MM.1S (cell line): ENCODE measurements at regions not wholly inside any gene's neighbourhood (a gene's known extent, or its start where the extent isn't known, plus 50 kb on each side); places are given as distances from the start of the nearest gene placed in this dataset.

Experiments
- DNase-seq: peaks from one replicate; pipeline ENCODE4 v3.0.0-alpha.2; 2015
- H2AFZ ChIP-seq: fragments of 300-600 bp; sonication (generic); 2 replicates; pipeline ENCODE4 v1.6.0; 2016; ENCODE audit warnings: antibody characterized with exemption, low read length
- H3F3A ChIP-seq: fragments of 300-600 bp; sonication (generic); 2 replicates; pipeline ENCODE4 v1.6.1; 2016; ENCODE audit warnings: mild to moderate bottlenecking, antibody characterized with exemption, low read length, moderate library complexity, mixed read lengths; ENCODE audit not compliant: insufficient read depth
- H3K27ac ChIP-seq: fragments of 300-600 bp; sonication (generic); 2 replicates; pipeline ENCODE4 v1.5.1; 2016; ENCODE audit warnings: mild to moderate bottlenecking, low read length
- H3K27me3 ChIP-seq: fragments of 300-600 bp; sonication (generic); replicated peaks from 2 replicates; pipeline ENCODE4 v1.6.0; 2016; ENCODE audit warnings: low read length; ENCODE audit not compliant: insufficient read depth
- H3K36me3 ChIP-seq: fragments of 300-600 bp; sonication (generic); replicated peaks from 2 replicates; pipeline ENCODE4 v1.6.1; 2016; ENCODE audit warnings: mild to moderate bottlenecking, low read length, mixed read lengths; ENCODE audit not compliant: insufficient read depth
- H3K4me1 ChIP-seq: fragments of 300-600 bp; sonication (generic); 2 replicates; pipeline ENCODE4 v1.6.1; 2016; ENCODE audit warnings: low read length, mixed read lengths
- H3K4me2 ChIP-seq: fragments of 300-600 bp; sonication (generic); 2 replicates; pipeline ENCODE4 v1.6.0; 2016; ENCODE audit warnings: low read depth, low read length
- H3K4me3 ChIP-seq: fragments of 300-600 bp; sonication (generic); 2 replicates; pipeline ENCODE4 v1.5.1; 2016; ENCODE audit warnings: low read length, mixed read lengths
- H3K79me2 ChIP-seq: fragments of 300-600 bp; sonication (generic); 2 replicates; pipeline ENCODE4 v1.6.1; 2016; ENCODE audit warnings: mixed run types, low read length, mixed read lengths
- H3K9ac ChIP-seq: fragments of 300-600 bp; sonication (generic); 2 replicates; pipeline ENCODE4 v1.6.1; 2016; ENCODE audit warnings: low read length, mixed read lengths
- H3K9me2 ChIP-seq: fragments of 300-600 bp; sonication (generic); replicated peaks from 2 replicates; pipeline ENCODE4 v1.6.1; 2016; ENCODE audit warnings: mild to moderate bottlenecking, low read length, mixed read lengths; ENCODE audit not compliant: insufficient read depth
- H3K9me3 ChIP-seq: fragments of 300-600 bp; sonication (generic); replicated peaks from 2 replicates; pipeline ENCODE4 v1.6.1; 2016; ENCODE audit warnings: mild to moderate bottlenecking, low read length, mixed read lengths; ENCODE audit not compliant: insufficient read depth
- H4K20me1 ChIP-seq: fragments of 300-600 bp; sonication (generic); 2 replicates; pipeline ENCODE4 v1.6.1; 2016; ENCODE audit warnings: mild to moderate bottlenecking, low read length, moderate library complexity, mixed read lengths; ENCODE audit not compliant: insufficient read depth
- EZH2 ChIP-seq: fragments of 300-600 bp; sonication (generic); optimal IDR thresholded peaks from 2 replicates; pipeline ENCODE3; 2017; ENCODE audit warnings: low read depth, mild to moderate bottlenecking, antibody characterized with exemption, low read length, mixed read lengths
- EZH2phosphoT487 ChIP-seq: fragments of 300-600 bp; sonication (generic); IDR thresholded peaks from 2 replicates; pipeline ENCODE4 v1.6.1; 2018; ENCODE audit warnings: antibody characterized with exemption, low read length
- TF ChIP-seq, protein P1 (sequence below): fragments of 300-600 bp; sonication (generic); IDR thresholded peaks from 2 replicates; pipeline ENCODE4 v1.5.1; 2016; ENCODE audit warnings: antibody characterized with exemption, low read length, mixed read lengths

- Histone ChIP-seq H3K4me3 (no peak overlapping the region), H3K4me2 (no peak overlapping the region), H3K36me3 (no peaks in the 10 kb centered on the region), H2AFZ (no peak overlapping the region), H3K9me3 (no peaks in the 10 kb centered on the region), H3F3A (no peaks in the 10 kb centered on the region), H4K20me1 (no peaks in the 10 kb centered on the region), H3K27ac (no peak overlapping the region), H3K4me1 (no peaks in the 10 kb centered on the region), H3K9ac (no peak overlapping the region), H3K79me2 (no peaks in the 10 kb centered on the region), H3K27me3 (no peaks in the 10 kb centered on the region), H3K9me2 (no peaks in the 10 kb centered on the region)
- no peak for TF ChIP-seq EZH2
- no peak for TF ChIP-seq EZH2phosphoT487
- TF ChIP-seq, protein P1, sequence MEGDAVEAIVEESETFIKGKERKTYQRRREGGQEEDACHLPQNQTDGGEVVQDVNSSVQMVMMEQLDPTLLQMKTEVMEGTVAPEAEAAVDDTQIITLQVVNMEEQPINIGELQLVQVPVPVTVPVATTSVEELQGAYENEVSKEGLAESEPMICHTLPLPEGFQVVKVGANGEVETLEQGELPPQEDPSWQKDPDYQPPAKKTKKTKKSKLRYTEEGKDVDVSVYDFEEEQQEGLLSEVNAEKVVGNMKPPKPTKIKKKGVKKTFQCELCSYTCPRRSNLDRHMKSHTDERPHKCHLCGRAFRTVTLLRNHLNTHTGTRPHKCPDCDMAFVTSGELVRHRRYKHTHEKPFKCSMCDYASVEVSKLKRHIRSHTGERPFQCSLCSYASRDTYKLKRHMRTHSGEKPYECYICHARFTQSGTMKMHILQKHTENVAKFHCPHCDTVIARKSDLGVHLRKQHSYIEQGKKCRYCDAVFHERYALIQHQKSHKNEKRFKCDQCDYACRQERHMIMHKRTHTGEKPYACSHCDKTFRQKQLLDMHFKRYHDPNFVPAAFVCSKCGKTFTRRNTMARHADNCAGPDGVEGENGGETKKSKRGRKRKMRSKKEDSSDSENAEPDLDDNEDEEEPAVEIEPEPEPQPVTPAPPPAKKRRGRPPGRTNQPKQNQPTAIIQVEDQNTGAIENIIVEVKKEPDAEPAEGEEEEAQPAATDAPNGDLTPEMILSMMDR: no peak
- no peak for DNase-seq
These were observed 272.0 kb upstream of the KYNU start for GRCh38 chr2:142605421-142605820.

GRCh38 chr2:142603759-142604158 is 273.7 kb upstream of the KYNU start:
- no peak for DNase-seq
- no peaks in the 10 kb centered on the region for H3K27me3 ChIP-seq
- H3K9me2 ChIP-seq: no peaks in the 10 kb centered on the region
- H3K79me2 ChIP-seq: no peaks in the 10 kb centered on the region
- TF ChIP-seq EZH2 (no peak), EZH2phosphoT487 (no peak)
- TF ChIP-seq, protein P1: peak; percentile 29
- H3K9me3 ChIP-seq: no peaks in the 10 kb centered on the region
- no peak overlapping the region for H3K27ac ChIP-seq
- no peaks in the 10 kb centered on the region for H3K4me1 ChIP-seq
- H3K4me2 ChIP-seq: no peak overlapping the region
- H3F3A ChIP-seq: no peaks in the 10 kb centered on the region
- no peaks in the 10 kb centered on the region for H3K36me3 ChIP-seq
- H3K4me3 ChIP-seq: no peak overlapping the region
- no peaks in the 10 kb centered on the region for H4K20me1 ChIP-seq
- no peak overlapping the region for H3K9ac ChIP-seq
- H2AFZ ChIP-seq: no peak overlapping the region

- Histone ChIP-seq H3K9me3 (no peaks in the 10 kb centered on the region), H3K27ac (no peak overlapping the region), H3K9ac (no peak overlapping the region), H3K4me1 (no peaks in the 10 kb centered on the region), H3K4me3 (no peak overlapping the region), H3K79me2 (no peaks in the 10 kb centered on the region), H3F3A (no peaks in the 10 kb centered on the region), H4K20me1 (no peaks in the 10 kb centered on the region), H3K4me2 (no peak overlapping the region), H3K36me3 (no peaks in the 10 kb centered on the region), H3K9me2 (no peaks in the 10 kb centered on the region), H2AFZ (no peak overlapping the region), H3K27me3 (no peaks in the 10 kb centered on the region)
- TF ChIP-seq EZH2 (no peak), EZH2phosphoT487 (no peak)
- TF ChIP-seq, protein P1: no peak
- DNase-seq: no peak
These were observed 275.0 kb upstream of the KYNU start for GRCh38 chr2:142602418-142602989.
